Lower leg skin (tissue), 3 donors: ENCODE measurements at regions not wholly inside any gene's neighbourhood (a gene's known extent, or its start where the extent isn't known, plus 50 kb on each side); places are given as distances from the start of the nearest gene placed in this dataset.

Source experiments
- POLR2A ChIP-seq, 2 donors: fragments of 450-650 bp; IDR thresholded peaks; one replicate each; pipeline ENCODE4 v1.6.1; 2016 to 2017; ENCODE audit warnings: antibody characterized with exemption in 2 of 2, mild to moderate bottlenecking in 1 of 2, moderate library complexity in 1 of 2
- TF ChIP-seq, protein P1 (sequence below), 3 donors: fragments of 450-650 bp; IDR thresholded peaks; one replicate each; pipeline ENCODE4 v1.5.1; 2016; ENCODE audit warnings: antibody characterized with exemption in 3 of 3, mild to moderate bottlenecking in 3 of 3, moderate library complexity in 2 of 3

DNA sequence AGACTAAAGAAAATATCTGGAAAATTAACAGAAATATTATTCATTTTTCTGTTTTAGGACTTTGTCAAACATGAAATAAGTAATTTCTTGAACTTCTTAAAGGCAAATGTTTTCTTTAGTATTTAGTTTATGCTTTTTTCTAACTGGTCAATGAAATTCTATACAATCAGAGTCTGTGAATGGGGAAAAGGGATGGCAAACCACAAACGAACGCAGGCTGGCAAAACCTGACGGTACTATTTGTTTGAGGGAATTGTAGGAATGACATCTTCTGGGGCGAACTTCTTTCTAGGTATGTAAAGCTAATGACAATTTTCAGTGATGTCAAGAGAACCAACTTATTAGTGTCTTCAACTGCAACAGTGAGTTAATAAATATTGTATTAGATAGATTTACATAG is 156.0 kb downstream of the SIPA1L2 start:
- TF ChIP-seq POLR2A (IDR thresholded peaks at IDR 0.05) = no peak
- TF ChIP-seq, protein P1, sequence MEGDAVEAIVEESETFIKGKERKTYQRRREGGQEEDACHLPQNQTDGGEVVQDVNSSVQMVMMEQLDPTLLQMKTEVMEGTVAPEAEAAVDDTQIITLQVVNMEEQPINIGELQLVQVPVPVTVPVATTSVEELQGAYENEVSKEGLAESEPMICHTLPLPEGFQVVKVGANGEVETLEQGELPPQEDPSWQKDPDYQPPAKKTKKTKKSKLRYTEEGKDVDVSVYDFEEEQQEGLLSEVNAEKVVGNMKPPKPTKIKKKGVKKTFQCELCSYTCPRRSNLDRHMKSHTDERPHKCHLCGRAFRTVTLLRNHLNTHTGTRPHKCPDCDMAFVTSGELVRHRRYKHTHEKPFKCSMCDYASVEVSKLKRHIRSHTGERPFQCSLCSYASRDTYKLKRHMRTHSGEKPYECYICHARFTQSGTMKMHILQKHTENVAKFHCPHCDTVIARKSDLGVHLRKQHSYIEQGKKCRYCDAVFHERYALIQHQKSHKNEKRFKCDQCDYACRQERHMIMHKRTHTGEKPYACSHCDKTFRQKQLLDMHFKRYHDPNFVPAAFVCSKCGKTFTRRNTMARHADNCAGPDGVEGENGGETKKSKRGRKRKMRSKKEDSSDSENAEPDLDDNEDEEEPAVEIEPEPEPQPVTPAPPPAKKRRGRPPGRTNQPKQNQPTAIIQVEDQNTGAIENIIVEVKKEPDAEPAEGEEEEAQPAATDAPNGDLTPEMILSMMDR (IDR thresholded peaks at IDR 0.05) = no peak
